COLO829 (cell line): ENCODE measurements at regions not wholly inside any gene's neighbourhood (a gene's known extent, or its start where the extent isn't known, plus 50 kb on each side); places are given as distances from the start of the nearest gene placed in this dataset.
A peak's percentile ranks its signal among the peaks of the same experiment; 100 is the strongest.
"Not testable (repeated sequence)": the region's sequence is repeated elsewhere in the genome, so short reads cannot be mapped to it uniquely, and the experiment has no call there.

Experiments
- DNase-seq: peaks from one replicate; pipeline ENCODE4 v3.0.0; 2012; ENCODE audit warnings: low spot score

GRCh38 chr3:61444782-61445181 is 116.6 kb upstream of the PTPRG start:
- no peak for DNase-seq

- DNase-seq, result no peak
These were observed 115.4 kb upstream of the PTPRG start for GRCh38 chr3:61445924-61446323.

DNA sequence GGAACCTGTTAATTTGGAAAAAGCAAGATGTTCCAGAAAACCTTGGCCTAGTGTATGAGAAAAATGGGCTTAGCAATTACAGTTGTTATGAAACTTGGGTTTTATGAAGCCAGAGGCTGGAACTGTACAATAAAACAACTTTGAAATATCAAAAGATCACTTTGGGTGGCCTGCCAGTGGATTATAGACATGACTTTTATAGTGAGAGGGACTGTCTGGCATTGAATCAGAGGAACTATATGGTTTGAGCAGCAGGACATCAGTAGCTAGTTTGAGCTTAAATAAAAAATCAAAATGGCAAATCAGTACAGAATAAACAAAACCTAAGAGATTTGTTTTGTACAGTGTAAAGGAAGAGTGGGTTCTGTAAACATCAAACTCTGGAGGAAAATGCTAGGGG is 115.0 kb upstream of the PTPRG start:
- DNase-seq, result no peak

- no peak for DNase-seq
These were observed 113.0 kb upstream of the PTPRG start for GRCh38 chr3:61448378-61448777.

DNA sequence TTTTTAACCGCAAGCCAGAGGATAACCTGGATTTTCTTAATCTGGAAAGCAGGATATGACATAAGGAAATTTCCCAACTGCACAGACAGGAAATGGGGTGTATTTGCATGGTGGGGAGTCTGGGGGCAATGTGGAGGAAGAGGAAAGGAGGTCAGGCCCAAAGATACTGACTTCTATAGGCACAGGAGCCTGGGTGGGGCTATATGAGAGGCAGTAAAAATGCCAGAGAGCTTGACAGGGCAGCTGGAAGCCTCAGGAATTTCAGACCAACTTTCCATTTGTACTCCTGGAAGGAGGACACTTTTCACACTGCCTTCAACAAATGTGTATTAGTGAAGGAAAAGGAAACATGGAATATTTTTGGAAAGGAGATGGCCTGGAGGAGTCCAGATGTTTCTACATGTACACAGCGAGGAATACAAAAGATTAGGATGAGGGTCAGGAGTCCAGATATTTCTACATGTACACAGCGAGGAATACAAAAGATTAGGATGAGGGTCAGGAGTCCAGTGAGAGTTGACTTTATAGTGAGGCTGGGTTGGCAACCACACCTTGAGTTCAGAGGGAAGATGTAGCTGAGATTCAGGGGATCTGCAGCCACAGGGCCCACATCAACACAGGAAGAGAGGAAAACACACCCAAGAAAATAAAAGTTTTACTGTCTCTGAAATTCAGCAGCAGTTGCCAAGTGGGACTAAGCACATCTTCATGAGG is 111.9 kb upstream of the PTPRG start:
- no peak for DNase-seq

GRCh38 chr3:61450866-61451265 is 110.5 kb upstream of the PTPRG start:
- no peak for DNase-seq

GRCh38 chr3:61451841-61452240 is 109.5 kb upstream of the PTPRG start:
- no peak for DNase-seq

- DNase-seq, result no peak
These were observed 108.8 kb upstream of the PTPRG start for GRCh38 chr3:61452535-61453090.

- no peak for DNase-seq
These were observed 107.3 kb upstream of the PTPRG start for GRCh38 chr3:61454006-61454585.

DNA sequence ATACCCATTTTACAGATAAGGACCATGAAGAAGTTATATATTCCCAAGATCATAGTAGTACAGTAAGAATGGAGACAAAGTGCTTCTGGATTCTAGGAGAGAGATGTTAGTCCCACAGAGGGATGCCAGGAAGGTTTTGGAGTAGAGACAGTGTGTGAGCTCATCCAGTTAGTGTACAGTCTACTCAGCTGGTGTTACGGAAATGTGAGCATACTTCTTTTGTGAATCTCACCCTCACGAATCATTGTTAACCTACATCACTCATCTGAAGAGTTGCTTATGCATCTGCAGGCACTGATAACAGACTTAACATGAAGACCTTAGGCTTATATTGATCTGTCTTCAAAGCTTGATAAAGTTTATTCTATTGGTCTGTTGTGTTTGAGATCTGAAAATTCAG is 106.6 kb upstream of the PTPRG start:
- DNase-seq, result no peak

DNA sequence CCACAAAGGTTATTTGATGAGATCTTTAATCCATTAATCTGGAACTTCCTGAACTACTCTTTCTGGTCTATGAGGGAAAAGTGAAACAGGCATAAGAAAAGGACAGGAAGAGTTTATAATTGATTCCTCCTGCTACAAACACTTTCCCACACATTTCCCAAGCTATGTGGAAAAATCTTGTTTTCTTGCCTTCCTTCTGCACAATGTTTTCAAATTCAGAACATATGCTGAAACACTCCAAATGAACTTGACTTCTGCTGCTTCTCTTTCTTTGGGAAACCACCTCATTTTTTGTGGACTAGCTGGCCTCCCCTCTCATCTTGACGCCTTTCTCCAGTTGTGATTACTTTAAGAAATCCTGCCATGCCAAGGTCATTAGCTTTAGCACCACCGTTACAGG is 100.7 kb upstream of the PTPRG start:
- no peak for DNase-seq

DNA sequence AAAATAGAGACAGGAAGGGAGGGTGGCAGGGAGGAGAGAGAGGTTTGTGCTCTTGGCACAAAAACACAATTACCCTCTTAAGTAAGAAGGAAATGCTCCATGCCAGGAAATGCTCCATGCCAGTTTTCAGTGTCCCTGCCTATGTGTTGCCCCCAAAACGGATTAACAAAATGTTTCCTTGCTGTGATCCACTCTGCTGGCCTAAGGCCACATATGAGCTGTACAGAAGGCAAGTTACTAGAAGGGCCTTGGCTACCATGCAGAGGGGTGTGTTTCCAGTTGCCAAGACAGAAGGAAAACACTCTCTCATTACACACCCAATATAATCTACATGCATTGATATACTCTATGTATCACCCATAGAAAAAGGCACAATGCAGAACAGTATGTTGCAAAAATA is 98.2 kb upstream of the PTPRG start:
- DNase-seq, result no peak

DNA sequence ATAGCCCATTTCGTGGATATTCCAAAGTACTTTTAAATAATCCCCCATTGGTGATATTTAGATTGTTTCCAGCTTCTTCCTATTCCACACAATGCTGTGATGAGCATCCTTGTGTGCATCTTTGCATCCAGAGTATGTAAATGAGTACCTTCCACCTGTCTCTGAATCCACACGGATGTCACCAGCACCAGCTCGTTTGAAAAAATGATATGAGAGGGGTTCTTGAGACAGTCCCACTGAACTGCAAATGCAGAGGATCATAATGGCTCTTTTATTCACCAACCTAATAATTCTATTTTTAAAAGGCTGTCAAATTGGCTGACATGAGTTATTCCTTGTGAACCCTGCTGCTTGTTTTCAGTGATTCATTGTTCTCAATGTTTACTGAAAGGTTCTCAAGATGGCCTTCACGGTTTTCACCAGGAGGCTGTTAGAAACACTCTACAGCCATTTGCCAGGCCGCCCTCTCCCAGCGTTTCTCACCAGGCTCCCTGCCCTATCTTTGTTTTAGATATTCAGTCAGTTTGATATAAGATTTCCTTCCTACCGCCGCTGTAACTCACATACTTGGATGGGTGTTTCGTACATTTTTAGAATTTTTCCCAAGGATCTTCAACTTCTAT is 96.7 kb upstream of the PTPRG start:
- peak; percentile 19 for DNase-seq

GRCh38 chr3:61466357-61466756 is 95.0 kb upstream of the PTPRG start:
- DNase-seq, result no peak

DNA sequence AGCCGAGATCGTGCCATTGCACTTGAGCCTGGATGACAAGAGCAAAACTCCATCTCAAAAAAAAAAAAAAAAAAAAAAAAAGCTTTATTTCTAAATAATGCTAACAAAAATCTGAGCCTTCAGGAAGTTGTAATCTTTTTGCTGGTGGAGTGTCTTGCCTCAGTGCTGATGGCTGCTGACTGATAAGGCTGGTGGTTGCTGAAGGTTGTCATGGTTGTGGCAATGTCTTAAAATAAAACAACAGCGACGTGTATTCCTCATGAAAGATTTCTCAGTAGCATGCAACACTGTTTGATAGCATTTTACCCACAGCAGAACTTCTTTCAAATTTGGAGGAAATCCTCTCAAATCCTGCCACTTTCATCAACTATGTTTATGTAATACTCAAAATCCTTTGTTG is 77.4 kb upstream of the PTPRG start:
- no peak for DNase-seq

DNA sequence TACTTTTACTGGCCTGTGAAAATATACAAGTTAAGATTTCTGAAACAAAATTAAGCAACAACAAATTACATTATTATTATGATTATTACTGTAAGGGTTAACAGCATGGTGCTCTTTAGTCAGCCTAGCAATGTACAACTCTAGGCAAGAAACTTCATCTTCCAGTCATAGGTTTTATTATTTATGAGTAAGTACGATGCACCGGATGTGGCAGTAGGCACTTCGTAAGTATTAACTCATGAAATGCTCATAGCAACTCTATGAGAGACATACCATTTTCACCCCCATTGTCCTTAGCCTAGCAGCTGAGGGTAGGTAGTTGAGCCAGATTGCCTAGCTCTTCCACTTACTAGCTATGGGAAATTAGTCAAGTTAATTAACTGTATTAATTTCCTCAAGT is 68.0 kb upstream of the PTPRG start:
- no peak for DNase-seq

GRCh38 chr3:61494309-61494708 is 67.1 kb upstream of the PTPRG start:
- DNase-seq, result not testable (repeated sequence)

DNA sequence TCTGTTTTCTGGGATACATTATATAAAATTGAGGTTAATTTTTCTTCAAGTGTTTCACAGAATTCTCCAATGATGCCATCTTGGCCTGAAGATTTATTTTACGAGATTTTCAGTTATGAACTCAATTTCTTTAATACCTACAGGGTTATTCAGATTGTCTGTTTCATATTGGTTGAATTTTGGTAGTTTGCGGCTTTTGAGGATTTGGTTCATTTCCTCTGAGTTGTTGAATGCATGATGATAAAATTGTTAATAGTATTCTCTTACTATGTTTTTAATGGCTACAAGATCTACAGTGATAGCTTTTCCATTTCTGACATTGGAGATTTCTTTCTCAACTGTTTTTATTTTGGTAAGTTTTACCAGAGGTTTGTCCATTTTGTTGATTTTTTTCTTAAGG is 63.9 kb upstream of the PTPRG start:
- no peak for DNase-seq

GRCh38 chr3:61505197-61505596 is 56.2 kb upstream of the PTPRG start:
- DNase-seq, result no peak

- no peak for DNase-seq
These were observed 53.4 kb upstream of the PTPRG start for GRCh38 chr3:61507946-61508345.
